Skeletal muscle satellite cell (primary cell): ENCODE measurements at regions not wholly inside any gene's neighbourhood (a gene's known extent, or its start where the extent isn't known, plus 50 kb on each side); places are given as distances from the start of the nearest gene placed in this dataset.
A peak's percentile ranks its signal among the peaks of the same experiment; 100 is the strongest.
"Not testable (repeated sequence)": the region's sequence is repeated elsewhere in the genome, so short reads cannot be mapped to it uniquely, and the experiment has no call there.

Experiments used
- H3K27me3 ChIP-seq: 2 replicates; pipeline ENCODE4 v1.7.0; 2013; ENCODE audit warnings: low read length; ENCODE audit not compliant: control insufficient read depth, insufficient read depth
- H3K36me3 ChIP-seq: 2 replicates; pipeline ENCODE4 v1.7.0; 2013; ENCODE audit warnings: mild to moderate bottlenecking, control low read depth, low read length; ENCODE audit not compliant: insufficient read depth
- H3K4me1 ChIP-seq: 2 replicates; pipeline ENCODE4 v1.7.0; 2013; ENCODE audit warnings: low read length; ENCODE audit not compliant: control insufficient read depth, insufficient read depth
- H3K4me2 ChIP-seq: 2 replicates; pipeline ENCODE4 v1.7.0; 2013; ENCODE audit warnings: mild to moderate bottlenecking, low read length
- H3K4me3 ChIP-seq: 2 replicates; pipeline ENCODE4 v1.7.0; 2013; ENCODE audit warnings: low read length
- H3K9ac ChIP-seq: 2 replicates; pipeline ENCODE4 v1.7.0; 2013; ENCODE audit warnings: mild to moderate bottlenecking, low read depth, low read length, moderate library complexity
- H3K9me3 ChIP-seq: replicated peaks from 2 replicates; pipeline ENCODE4 v1.7.0; 2013; ENCODE audit warnings: mild to moderate bottlenecking, control low read depth, low read length

DNA sequence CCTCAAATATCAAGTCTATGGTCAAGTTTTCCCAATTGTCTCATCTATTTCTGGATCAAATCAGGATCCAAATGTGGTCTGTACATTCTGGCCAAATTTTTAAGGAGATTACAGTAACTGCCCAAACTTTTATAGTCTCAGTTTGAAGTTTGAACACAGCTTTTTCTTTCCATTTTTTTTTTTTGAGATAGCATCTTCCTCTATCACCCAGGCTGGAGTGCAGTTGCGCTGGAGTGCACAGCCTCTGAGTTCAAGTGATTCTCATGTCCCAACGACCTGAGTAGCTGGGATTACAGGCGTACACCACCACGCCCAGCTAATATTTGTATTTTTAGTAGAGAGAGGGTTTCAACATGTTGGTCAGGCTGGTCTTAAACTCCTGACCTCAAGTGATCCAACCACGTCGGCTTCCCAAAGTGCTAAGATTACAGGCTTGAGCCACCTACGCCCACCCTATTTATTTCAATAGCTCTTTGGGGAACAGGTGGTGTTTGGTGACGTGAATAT, 84.9 kb upstream of the CARMIL1 start:
- no peaks in the 10 kb centered on the region for H3K27me3 ChIP-seq
- H3K4me1 ChIP-seq = peaks cover 36% of the 10 kb centered on the region
- H3K4me3 ChIP-seq = peak overlapping the region; percentile 6
- H3K9me3 ChIP-seq = no peaks in the 10 kb centered on the region
- peak overlapping the region; percentile 62 for H3K4me2 ChIP-seq
- peak overlapping the region; percentile 77 for H3K9ac ChIP-seq
- H3K36me3 ChIP-seq = no peaks in the 10 kb centered on the region

DNA sequence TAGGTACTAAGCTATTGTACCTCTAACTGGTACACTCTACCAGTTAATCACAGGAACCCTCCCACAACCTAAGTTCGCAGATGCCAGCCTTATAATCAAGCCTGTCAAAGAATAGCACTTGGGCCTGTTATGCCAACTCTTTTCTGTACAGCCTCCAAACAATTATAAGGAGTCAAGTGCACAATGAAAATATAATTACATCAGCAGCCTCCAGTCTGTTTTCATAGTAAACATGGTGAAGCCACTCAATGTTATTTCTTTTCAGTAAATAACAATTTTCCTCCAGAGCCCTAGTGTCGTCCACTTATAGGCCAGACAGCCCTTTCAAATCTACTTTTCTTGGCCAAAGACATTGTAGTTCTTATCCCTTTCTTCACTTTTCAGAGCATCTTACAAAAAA, 82.7 kb upstream of the CARMIL1 start:
- H3K4me1 ChIP-seq = peaks cover 36% of the 10 kb centered on the region
- no peaks in the 10 kb centered on the region for H3K27me3 ChIP-seq
- H3K4me2 ChIP-seq = no peak overlapping the region
- H3K36me3 ChIP-seq = no peaks in the 10 kb centered on the region
- no peak overlapping the region for H3K4me3 ChIP-seq
- H3K9me3 ChIP-seq = no peaks in the 10 kb centered on the region
- no peak overlapping the region for H3K9ac ChIP-seq

DNA sequence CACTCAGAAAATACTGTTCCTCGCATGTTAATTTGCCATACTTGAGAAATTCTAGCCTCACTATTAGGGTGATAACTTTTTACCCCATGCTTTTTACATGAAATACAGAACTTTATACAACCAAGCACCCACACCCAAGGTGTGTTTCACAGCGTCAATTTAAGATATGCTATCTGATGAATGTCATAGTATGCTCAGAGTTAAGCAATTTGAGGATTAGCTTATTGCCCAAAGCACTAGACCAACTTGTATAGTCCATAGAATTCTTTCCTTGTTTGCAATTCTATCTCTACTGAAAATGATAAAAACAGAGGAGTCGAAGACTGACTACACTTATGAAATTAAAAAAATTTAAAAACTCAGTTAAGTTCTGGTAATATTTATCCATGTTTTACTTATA, 82.1 kb upstream of the CARMIL1 start:
- Histone ChIP-seq H3K9ac (no peak overlapping the region), H3K4me2 (no peak overlapping the region), H3K27me3 (no peaks in the 10 kb centered on the region), H3K36me3 (no peaks in the 10 kb centered on the region), H3K4me3 (no peak overlapping the region), H3K4me1 (peaks cover 31% of the 10 kb centered on the region), H3K9me3 (no peaks in the 10 kb centered on the region)

DNA sequence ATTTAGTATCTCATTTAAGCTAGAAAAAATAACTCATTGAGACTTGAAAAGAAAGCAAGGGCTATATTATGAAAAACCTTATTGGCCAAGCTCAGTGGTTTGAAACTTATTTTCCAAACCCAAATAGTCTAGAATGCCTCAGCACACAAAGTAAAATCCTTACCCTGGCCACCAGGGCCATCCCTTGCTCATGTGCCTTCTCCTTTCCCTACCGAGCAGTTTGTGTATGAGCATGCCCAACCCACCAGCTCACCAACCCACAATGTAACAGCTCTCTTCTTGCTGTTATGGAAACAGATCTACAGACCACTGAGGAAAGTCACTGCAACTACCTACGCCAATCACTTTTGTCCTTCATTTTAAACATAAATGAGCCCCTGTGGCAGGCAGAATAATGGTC, 79.6 kb upstream of the CARMIL1 start:
- Histone ChIP-seq H3K36me3 (no peaks in the 10 kb centered on the region), H3K4me3 (no peak overlapping the region), H3K4me1 (peaks cover 15% of the 10 kb centered on the region), H3K9me3 (no peaks in the 10 kb centered on the region), H3K27me3 (no peaks in the 10 kb centered on the region), H3K9ac (no peak overlapping the region), H3K4me2 (no peak overlapping the region)

DNA sequence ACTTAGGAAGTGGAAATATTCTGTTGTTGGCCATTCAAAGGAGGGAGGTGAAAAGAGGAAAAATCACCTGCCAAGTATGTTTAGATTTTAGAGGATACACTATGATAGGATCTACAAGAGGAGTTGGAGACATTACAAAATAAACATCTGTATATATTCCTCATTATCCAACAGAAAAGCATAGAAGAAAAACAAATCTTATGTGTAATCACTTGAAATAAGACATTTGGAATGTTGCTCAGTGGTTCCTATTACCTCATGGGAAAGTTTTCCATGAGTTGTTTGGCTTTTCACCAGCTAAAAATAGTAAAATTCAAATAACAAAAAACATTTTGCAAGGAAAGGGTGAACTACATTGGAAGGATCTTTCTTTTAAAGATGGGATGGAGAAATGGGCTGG, 76.7 kb upstream of the CARMIL1 start:
- no peaks in the 10 kb centered on the region for H3K36me3 ChIP-seq
- no peak overlapping the region for H3K4me3 ChIP-seq
- H3K4me2 ChIP-seq = no peak overlapping the region
- no peaks in the 10 kb centered on the region for H3K27me3 ChIP-seq
- H3K4me1 ChIP-seq = peaks cover 3% of the 10 kb centered on the region
- H3K9me3 ChIP-seq = no peaks in the 10 kb centered on the region
- H3K9ac ChIP-seq = no peak overlapping the region

DNA sequence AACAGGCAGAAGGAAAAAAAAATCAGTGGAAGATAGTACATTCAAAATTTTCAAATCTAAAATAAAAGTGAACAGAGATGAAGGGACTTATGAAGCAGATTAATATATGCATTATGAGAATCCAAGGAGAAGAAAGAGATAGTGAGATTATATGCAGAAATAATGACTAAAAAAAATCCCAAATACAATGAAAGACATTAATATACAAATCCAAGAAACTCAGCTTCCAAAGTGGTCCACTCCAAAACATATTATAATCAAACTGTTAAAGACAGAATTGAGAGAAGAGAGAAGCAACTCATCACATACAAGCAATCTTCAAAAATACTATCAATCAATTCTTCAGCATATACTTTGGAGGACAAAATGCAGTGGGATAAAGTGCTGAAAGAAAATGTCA, 73.5 kb upstream of the CARMIL1 start:
- Histone ChIP-seq H3K4me1 (peaks cover 3% of the 10 kb centered on the region), H3K9ac (no peak overlapping the region), H3K9me3 (no peaks in the 10 kb centered on the region), H3K4me2 (no peak overlapping the region), H3K4me3 (no peak overlapping the region), H3K36me3 (no peaks in the 10 kb centered on the region), H3K27me3 (no peaks in the 10 kb centered on the region)

DNA sequence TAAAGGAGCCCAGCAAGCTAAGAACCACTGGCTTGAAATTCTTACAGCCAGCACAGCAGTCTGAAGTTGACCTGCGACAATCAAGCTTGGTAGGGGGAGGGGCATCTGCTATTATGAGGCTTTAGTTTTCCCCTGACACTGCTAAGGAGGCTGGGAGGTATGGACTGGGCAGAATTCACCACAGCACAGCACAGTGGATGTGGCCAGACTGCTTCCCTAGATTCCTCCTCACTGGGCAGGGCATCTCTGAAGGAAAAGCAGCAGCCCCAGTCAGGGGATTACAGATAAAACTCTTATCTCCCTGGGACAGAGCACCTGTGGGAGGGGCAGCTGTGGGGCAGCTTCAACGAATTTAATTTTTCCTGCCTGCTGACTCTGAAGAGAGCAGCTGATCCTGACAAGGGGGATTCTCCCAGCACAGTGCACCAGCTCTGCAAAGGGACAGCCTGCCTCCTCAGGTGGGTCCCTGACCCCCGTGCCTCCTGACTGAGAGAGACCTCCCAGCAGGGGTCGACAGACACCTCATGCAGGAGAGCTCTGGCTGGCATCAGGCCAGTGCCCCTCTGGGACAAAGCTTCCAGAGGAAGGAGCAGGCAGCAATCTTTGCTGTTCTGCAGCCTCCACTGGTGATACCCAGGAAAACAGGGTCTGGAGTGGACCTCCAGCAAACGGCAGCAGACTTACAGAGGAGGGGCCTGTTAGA, 71.6 kb upstream of the CARMIL1 start:
- H3K4me2 ChIP-seq, H3K36me3 ChIP-seq, H3K27me3 ChIP-seq, H3K4me3 ChIP-seq, H3K9me3 ChIP-seq, H3K9ac ChIP-seq, H3K4me1 ChIP-seq: not testable (repeated sequence)

DNA sequence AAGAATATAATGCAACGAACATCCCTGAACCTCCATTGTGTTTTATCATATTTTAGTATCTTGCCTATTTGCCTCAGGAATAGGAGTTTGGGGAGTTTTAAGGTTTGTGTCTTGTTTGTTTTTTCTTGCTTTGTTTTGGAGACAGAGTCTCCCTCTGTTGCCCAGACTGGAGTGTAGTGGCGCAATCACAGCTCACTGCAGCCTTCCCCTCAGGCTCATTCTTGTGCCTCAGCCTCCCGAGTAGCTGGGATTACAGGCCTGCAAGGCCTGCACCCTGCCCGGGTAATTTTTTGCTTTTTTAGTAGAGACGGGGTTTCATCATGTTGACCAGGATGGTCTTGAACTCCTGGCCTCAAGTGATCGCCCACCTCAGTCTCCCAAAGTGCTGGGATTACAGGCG, 63.3 kb upstream of the CARMIL1 start:
- no peak overlapping the region for H3K9ac ChIP-seq
- no peaks in the 10 kb centered on the region for H3K9me3 ChIP-seq
- no peak overlapping the region for H3K4me3 ChIP-seq
- no peaks in the 10 kb centered on the region for H3K36me3 ChIP-seq
- no peaks in the 10 kb centered on the region for H3K4me1 ChIP-seq
- H3K27me3 ChIP-seq = no peaks in the 10 kb centered on the region
- H3K4me2 ChIP-seq = no peak overlapping the region

DNA sequence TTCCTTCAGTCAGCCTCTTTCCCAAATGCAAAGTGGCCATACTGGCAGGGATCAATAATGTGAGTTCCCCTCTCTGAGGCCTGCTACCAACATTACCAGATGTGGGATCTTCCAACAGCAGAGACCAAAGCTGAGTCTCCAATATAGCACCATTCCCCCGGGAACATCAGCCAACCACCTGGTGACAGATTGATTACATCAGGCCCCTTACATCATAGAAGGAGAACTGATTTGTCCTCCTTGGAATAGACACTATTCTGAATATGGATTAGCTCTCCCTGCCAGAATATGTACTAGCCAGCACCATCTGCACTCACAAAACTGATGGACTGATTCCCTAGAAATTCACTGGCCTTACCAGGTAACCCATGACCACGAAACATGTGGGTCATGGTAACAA, 61.9 kb upstream of the CARMIL1 start:
- Histone ChIP-seq H3K9me3 (no peaks in the 10 kb centered on the region), H3K4me1 (no peaks in the 10 kb centered on the region), H3K4me2 (no peak overlapping the region), H3K27me3 (no peaks in the 10 kb centered on the region), H3K36me3 (no peaks in the 10 kb centered on the region), H3K9ac (no peak overlapping the region), H3K4me3 (no peak overlapping the region)

DNA sequence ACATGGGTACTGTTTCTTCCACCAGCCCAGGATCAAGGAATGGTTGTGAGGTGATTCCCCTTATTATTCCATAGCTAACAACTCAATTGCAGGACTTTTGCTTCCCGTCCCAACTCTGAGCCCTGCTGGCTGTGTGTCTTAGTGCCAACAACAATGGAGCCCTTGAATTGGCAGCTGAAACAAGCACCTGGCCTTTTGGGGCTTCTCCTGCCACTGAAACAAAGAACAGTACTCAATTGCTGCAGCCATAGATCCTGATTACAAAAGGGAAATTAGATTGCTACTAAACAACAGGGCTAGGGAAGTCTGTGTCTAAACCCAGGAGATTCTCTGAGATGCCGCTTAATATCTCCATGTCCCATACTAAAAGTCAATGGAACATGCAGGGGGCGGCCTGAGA, 61.3 kb upstream of the CARMIL1 start:
- Histone ChIP-seq H3K36me3 (no peaks in the 10 kb centered on the region), H3K4me2 (no peak overlapping the region), H3K27me3 (no peaks in the 10 kb centered on the region), H3K9ac (no peak overlapping the region), H3K4me1 (no peaks in the 10 kb centered on the region), H3K4me3 (no peak overlapping the region), H3K9me3 (no peaks in the 10 kb centered on the region)

DNA sequence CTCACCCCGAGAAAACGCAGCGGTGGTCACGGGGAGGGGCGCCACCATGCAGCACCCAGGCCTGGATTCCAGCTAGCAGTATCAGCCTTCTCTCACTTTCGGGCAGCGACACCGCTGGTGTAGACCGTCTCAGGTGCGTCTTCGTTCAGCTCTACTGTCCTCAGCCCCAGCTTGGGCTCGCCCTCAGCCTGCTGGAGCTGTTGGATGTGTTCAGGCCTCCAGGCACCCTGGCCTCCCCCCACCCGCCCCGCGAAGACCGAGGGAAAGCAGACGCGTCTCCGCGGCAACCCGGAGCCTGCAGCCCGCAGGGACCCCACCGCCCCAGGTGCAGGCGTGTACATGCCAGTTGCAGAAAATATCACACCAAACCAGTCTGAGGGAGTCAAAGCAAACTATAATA, 60.8 kb upstream of the CARMIL1 start:
- no peak overlapping the region for H3K9ac ChIP-seq
- H3K4me2 ChIP-seq = no peak overlapping the region
- no peaks in the 10 kb centered on the region for H3K4me1 ChIP-seq
- no peak overlapping the region for H3K4me3 ChIP-seq
- H3K27me3 ChIP-seq = no peaks in the 10 kb centered on the region
- H3K9me3 ChIP-seq = no peaks in the 10 kb centered on the region
- H3K36me3 ChIP-seq = no peaks in the 10 kb centered on the region

DNA sequence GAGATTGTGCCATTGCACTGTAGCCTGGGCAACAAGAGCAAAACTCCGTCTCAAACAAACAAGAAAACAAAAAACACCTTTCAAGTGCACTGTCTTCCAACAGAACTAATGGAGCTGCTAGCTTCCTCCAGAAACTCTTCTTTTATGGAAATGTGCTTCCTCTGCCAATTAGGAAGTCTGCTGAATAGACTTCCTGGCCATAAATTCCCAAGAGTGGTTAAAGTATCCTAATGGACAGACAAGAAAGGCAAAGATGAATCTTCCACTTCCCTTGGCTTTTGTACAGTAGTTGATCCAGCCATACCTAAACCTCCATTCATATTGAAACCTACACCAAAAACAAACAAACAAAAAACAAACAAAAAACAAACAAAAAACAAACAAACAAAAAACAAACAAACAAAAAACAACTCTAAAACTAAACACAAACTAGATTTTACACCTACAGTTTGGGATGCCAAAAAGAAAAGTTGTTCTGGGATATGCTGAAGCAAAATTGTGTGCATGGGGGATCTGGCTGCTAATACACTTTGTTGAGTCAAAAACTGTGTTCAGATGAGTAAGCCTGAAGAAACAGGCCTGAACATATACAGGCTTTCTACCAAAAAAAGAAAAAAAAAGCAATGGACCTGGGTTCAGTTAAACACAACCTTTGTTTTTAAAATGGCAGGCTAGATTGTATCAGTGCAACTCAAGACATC, 59.8 kb upstream of the CARMIL1 start:
- Histone ChIP-seq H3K9ac (no peak overlapping the region), H3K4me3 (no peak overlapping the region), H3K27me3 (no peaks in the 10 kb centered on the region), H3K4me2 (no peak overlapping the region), H3K4me1 (peaks cover 4% of the 10 kb centered on the region), H3K36me3 (no peaks in the 10 kb centered on the region), H3K9me3 (no peaks in the 10 kb centered on the region)
